Tibial artery (tissue), 4 donors: ENCODE measurements at regions not wholly inside any gene's neighbourhood (a gene's known extent, or its start where the extent isn't known, plus 50 kb on each side); places are given as distances from the start of the nearest gene placed in this dataset.

Source experiments
- DNase-seq, 2 donors: peaks; one replicate each; pipeline ENCODE4 v3.0.0-alpha.2; 2019
- H3K27ac ChIP-seq, 2 donors: fragments of 200-600 bp; sonication (generic) in 1 of 2; 1 replicate in 1 of 2; 2 replicates in 1 of 2; pipeline ENCODE4 v1.5.1; 2018 to 2019; ENCODE audit warnings: mild to moderate bottlenecking in 1 of 2
- H3K27me3 ChIP-seq, 2 donors: fragments of 200-600 bp; sonication (generic) in 1 of 2; one replicate each; pipeline versions ENCODE4 v1.5.1 to v1.6.0; 2016 to 2019
- H3K36me3 ChIP-seq, 3 donors: fragments of 200-600 bp; sonication (generic) in 2 of 3; one replicate each; pipeline ENCODE4 v1.5.1; 2016 to 2019; ENCODE audit warnings: mild to moderate bottlenecking in 2 of 3
- H3K4me1 ChIP-seq, 4 donors: fragments of 200-600 bp; sonication (generic) in 2 of 4; 1 replicate in 3 of 4; 2 replicates in 1 of 4; pipeline ENCODE4 v1.5.1; 2016 to 2019
- H3K4me3 ChIP-seq, 2 donors: fragments of 200-600 bp; sonication (generic) in 1 of 2; 1 replicate in 1 of 2; 2 replicates in 1 of 2; pipeline ENCODE4 v1.5.1; 2018 to 2019; ENCODE audit warnings: mild to moderate bottlenecking in 2 of 2
- H3K9me3 ChIP-seq, 3 donors: fragments of 200-600 bp; sonication (generic) in 1 of 3; one replicate each; pipeline ENCODE4 v1.5.1; 2016 to 2019
- CTCF ChIP-seq, 2 experiments: fragments of 200-600 bp in 1 of 2; fragments of 450-650 bp in 1 of 2; IDR thresholded peaks; one replicate each; pipeline ENCODE4 v1.5.1; 2017 to 2019; ENCODE audit warnings: antibody characterized with exemption in 2 of 2, mild to moderate bottlenecking in 1 of 2, moderate library complexity in 1 of 2
- intact Hi-C: fragments of 100-400 bp; cut with DNase I; formaldehyde crosslinking; loops from one replicate; pipeline ENCODE4 v1.15.0; 2023; ENCODE audit warnings: low total_unique reads

GRCh38 chr9:113694912-113695311, 181.2 kb upstream of the ZNF618 start:
- Histone ChIP-seq H3K4me3 (no peak overlapping the region), H3K27me3 (peaks cover 0 to 18% of the 10 kb centered on the region in 2 donors), H3K4me1 (no peaks in the 10 kb centered on the region), H3K9me3 (no peaks in the 10 kb centered on the region), H3K36me3 (no peaks in the 10 kb centered on the region), H3K27ac (no peak overlapping the region)
- DNase-seq, result no peak
- TF ChIP-seq CTCF (IDR thresholded peaks at IDR 0.05), result no peak
- intact Hi-C loops, result no loop called here

GRCh38 chr9:113695440-113695851, 180.7 kb upstream of the ZNF618 start:
- no peaks in the 10 kb centered on the region for H3K36me3 ChIP-seq
- no peaks in the 10 kb centered on the region for H3K9me3 ChIP-seq
- H3K27ac ChIP-seq, result no peak overlapping the region
- intact Hi-C loops, result no loop called here
- no peak for DNase-seq
- H3K4me1 ChIP-seq, result no peaks in the 10 kb centered on the region
- peaks cover 0 to 16% of the 10 kb centered on the region in 2 donors for H3K27me3 ChIP-seq
- no peak overlapping the region for H3K4me3 ChIP-seq
- TF ChIP-seq CTCF (IDR thresholded peaks at IDR 0.05), result no peak

GRCh38 chr9:113695901-113696300, 180.2 kb upstream of the ZNF618 start:
- no peak overlapping the region for H3K27ac ChIP-seq
- no peaks in the 10 kb centered on the region for H3K4me1 ChIP-seq
- no peak for DNase-seq
- H3K9me3 ChIP-seq, result no peaks in the 10 kb centered on the region
- intact Hi-C loops, result no loop called here
- H3K36me3 ChIP-seq, result no peaks in the 10 kb centered on the region
- no peak overlapping the region for H3K4me3 ChIP-seq
- no peak for TF ChIP-seq CTCF (IDR thresholded peaks at IDR 0.05)
- H3K27me3 ChIP-seq, result peaks cover 0 to 13% of the 10 kb centered on the region in 2 donors

- no peak for DNase-seq
These were observed 174.0 kb upstream of the ZNF618 start for GRCh38 chr9:113701774-113702755.

GRCh38 chr9:113705306-113705927, 170.7 kb upstream of the ZNF618 start:
- DNase-seq, result no peak
- H3K4me3 ChIP-seq, result no peak overlapping the region
- H3K9me3 ChIP-seq, result no peaks in the 10 kb centered on the region
- no peaks in the 10 kb centered on the region for H3K27me3 ChIP-seq
- H3K36me3 ChIP-seq, result no peaks in the 10 kb centered on the region
- no peaks in the 10 kb centered on the region for H3K4me1 ChIP-seq
- intact Hi-C loops, result no loop called here
- H3K27ac ChIP-seq, result no peak overlapping the region
- TF ChIP-seq CTCF (IDR thresholded peaks at IDR 0.05), result no peak

More at GRCh38 chr9:113701774-113702755, 174.0 kb upstream of the ZNF618 start:
- TF ChIP-seq CTCF (IDR thresholded peaks at IDR 0.05), result no peak
- no peaks in the 10 kb centered on the region for H3K36me3 ChIP-seq
- no peaks in the 10 kb centered on the region for H3K9me3 ChIP-seq
- intact Hi-C loops, result no loop called here
- H3K27me3 ChIP-seq, result peaks cover 0 to 3% of the 10 kb centered on the region in 2 donors
- no peaks in the 10 kb centered on the region for H3K4me1 ChIP-seq
- H3K27ac ChIP-seq, result no peak overlapping the region
- H3K4me3 ChIP-seq, result no peak overlapping the region
